Retinal pigment epithelial cell (primary cell): ENCODE measurements at regions not wholly inside any gene's neighbourhood (a gene's known extent, or its start where the extent isn't known, plus 50 kb on each side); places are given as distances from the start of the nearest gene placed in this dataset.

Experiments used
- DNase-seq: peaks from one replicate; pipeline ENCODE4 v3.0.0-alpha.2; 2010; ENCODE audit warnings: low read depth
- H3K4me3 ChIP-seq: 2 replicates; pipeline ENCODE4 v1.5.1; 2011; ENCODE audit warnings: mild to moderate bottlenecking, low read length, control low read depth, moderate library complexity
- TF ChIP-seq, protein P1 (sequence below): conservative IDR thresholded peaks from 2 replicates; pipeline ENCODE4 v1.5.1; 2011; ENCODE audit warnings: low read depth, low read length, control low read depth, inconsistent platforms

DNA sequence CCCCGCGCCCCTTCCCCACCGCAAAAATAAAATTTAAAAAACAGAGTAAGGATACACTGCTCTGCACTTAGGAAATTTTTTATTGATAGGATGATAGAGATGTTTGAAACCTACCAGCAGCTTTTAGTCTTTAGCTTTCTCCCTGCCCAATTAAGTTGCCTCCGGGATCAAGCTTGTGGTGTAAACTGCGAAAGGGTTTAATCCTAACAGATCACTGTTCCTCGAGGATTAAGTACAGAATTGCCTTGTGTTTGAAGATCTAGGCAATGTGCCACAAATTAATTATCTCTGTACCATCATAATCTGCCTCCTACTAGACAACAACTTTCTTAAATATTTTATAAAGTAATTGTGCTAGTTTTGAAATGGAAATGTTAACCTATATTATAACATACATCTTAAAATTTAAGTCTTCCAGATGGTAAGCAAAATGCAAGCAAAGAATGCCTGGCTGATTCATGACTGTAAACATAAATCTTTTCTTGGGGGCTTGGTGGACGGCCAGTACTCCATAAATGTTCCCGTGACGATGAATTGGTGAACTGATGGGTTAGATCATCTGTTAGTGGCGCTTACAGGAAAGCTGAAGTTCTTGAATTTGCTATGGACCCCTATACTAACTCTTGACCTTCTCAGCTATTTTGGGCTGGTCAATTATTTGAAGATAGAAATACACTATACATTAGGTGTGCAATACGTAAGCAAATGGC, 58.0 kb upstream of the ARHGAP18 start:
- peak; percentile 57 for DNase-seq
- H3K4me3 ChIP-seq: peak overlapping the region; percentile 55
- TF ChIP-seq, protein P1, sequence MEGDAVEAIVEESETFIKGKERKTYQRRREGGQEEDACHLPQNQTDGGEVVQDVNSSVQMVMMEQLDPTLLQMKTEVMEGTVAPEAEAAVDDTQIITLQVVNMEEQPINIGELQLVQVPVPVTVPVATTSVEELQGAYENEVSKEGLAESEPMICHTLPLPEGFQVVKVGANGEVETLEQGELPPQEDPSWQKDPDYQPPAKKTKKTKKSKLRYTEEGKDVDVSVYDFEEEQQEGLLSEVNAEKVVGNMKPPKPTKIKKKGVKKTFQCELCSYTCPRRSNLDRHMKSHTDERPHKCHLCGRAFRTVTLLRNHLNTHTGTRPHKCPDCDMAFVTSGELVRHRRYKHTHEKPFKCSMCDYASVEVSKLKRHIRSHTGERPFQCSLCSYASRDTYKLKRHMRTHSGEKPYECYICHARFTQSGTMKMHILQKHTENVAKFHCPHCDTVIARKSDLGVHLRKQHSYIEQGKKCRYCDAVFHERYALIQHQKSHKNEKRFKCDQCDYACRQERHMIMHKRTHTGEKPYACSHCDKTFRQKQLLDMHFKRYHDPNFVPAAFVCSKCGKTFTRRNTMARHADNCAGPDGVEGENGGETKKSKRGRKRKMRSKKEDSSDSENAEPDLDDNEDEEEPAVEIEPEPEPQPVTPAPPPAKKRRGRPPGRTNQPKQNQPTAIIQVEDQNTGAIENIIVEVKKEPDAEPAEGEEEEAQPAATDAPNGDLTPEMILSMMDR: no peak

GRCh38 chr6:129766959-129767728, 57.2 kb upstream of the ARHGAP18 start:
- H3K4me3 ChIP-seq: peak overlapping the region; percentile 55
- TF ChIP-seq, protein P1: no peak
- no peak for DNase-seq

GRCh38 chr6:129764761-129765407, 54.9 kb upstream of the ARHGAP18 start:
- DNase-seq: no peak
- no peak overlapping the region for H3K4me3 ChIP-seq
- TF ChIP-seq, protein P1: no peak

DNA sequence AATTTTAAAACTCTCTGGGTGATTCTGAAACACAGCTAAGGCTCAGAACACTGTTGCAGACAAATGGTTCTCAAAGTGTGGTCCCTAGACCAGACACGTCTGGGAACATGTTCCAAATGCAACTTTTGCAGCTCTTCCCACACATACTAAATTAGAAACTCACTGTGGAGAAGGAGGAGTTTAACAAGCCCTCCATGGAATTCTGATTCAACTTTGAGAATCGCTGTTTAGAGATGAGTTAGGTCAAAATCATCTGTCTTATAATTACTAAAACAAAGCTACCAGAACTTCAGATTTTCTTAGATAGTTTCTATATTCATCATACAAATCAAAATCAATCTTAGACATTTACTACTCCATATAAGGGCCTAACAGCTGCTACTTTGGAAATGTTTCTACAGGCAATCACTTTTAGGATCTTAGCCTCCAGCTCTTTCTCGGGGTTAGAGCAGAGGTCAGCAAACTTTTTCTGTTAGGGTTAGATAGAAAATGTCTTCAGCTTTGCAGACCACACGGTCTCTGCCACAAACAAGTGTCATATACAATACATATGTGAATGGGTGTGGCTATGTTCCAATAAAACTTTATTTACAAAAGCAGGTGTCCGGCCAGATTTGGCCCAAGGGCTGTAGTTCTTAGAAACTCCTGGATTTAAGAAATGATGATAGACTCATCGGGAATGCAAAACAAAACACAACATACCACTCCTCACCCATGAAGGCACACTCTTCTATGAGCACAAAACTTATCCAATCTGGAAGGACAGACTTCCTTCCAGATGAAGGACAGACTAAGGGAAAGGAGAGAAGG, 50.0 kb upstream of the ARHGAP18 start:
- TF ChIP-seq, protein P1: no peak
- no peak for DNase-seq
- no peak overlapping the region for H3K4me3 ChIP-seq
